Right lobe of liver (tissue), 4 donors: ENCODE measurements at regions not wholly inside any gene's neighbourhood (a gene's known extent, or its start where the extent isn't known, plus 50 kb on each side); places are given as distances from the start of the nearest gene placed in this dataset.
"Not testable (repeated sequence)": the region's sequence is repeated elsewhere in the genome, so short reads cannot be mapped to it uniquely, and the experiment has no call there.

Experiments used
- POLR2A ChIP-seq: fragments of 450-650 bp; IDR thresholded peaks from one replicate; pipeline ENCODE4 v1.6.1; 2017; ENCODE audit warnings: antibody characterized with exemption, mild to moderate bottlenecking
- TF ChIP-seq, protein P1 (sequence below), 4 donors: fragments of 200-600 bp in 3 of 4; fragments of 450-650 bp in 1 of 4; IDR thresholded peaks; one replicate each; pipeline versions ENCODE4 v1.5.1 to v1.8.0; 2016 to 2022; ENCODE audit warnings: antibody characterized with exemption in 4 of 4, mild to moderate bottlenecking in 2 of 4
- donor health status: DM: no; HTN: no; CAD: no.
- donor health status: DM: no; HTN: no; CAD: no.
- donor health status: DM: no; HTN: yes; CAD: no.

DNA sequence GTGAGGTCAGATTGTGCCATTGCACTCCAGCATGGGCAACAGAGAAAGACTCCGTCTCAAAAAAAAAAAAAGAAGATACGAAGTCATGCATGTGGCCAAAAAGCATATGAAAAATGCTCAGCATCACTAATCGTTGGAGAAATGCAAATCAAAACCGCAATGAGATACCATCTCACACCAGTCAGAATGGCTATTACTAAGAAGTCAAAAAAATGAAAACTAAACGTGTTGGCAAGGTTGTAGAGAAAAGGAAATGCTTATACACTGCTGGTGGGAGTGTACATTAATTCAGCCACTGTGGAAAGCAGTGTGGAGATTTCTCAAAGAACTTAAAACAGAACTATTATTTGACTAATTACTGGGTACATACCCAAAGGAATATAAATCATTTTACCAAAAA, 156.1 kb upstream of the GRM7 start:
- TF ChIP-seq, protein P1, sequence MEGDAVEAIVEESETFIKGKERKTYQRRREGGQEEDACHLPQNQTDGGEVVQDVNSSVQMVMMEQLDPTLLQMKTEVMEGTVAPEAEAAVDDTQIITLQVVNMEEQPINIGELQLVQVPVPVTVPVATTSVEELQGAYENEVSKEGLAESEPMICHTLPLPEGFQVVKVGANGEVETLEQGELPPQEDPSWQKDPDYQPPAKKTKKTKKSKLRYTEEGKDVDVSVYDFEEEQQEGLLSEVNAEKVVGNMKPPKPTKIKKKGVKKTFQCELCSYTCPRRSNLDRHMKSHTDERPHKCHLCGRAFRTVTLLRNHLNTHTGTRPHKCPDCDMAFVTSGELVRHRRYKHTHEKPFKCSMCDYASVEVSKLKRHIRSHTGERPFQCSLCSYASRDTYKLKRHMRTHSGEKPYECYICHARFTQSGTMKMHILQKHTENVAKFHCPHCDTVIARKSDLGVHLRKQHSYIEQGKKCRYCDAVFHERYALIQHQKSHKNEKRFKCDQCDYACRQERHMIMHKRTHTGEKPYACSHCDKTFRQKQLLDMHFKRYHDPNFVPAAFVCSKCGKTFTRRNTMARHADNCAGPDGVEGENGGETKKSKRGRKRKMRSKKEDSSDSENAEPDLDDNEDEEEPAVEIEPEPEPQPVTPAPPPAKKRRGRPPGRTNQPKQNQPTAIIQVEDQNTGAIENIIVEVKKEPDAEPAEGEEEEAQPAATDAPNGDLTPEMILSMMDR (IDR thresholded peaks at IDR 0.05), result not testable (repeated sequence)
- TF ChIP-seq POLR2A, result not testable (repeated sequence)
